Sigmoid colon (tissue), 6 donors: ENCODE measurements at regions not wholly inside any gene's neighbourhood (a gene's known extent, or its start where the extent isn't known, plus 50 kb on each side); places are given as distances from the start of the nearest gene placed in this dataset.

ENCODE experiments used
- DNase-seq: peaks from one replicate; pipeline ENCODE4 v3.0.0-alpha.2; 2019
- H3K27ac ChIP-seq, 4 donors: fragments of 200-600 bp; sonication (generic); one replicate each; pipeline ENCODE4 v1.5.1; 2016 to 2019; ENCODE audit warnings: mild to moderate bottlenecking in 1 of 4
- H3K27me3 ChIP-seq, 3 donors: fragments of 200-600 bp; sonication (generic); one replicate each; pipeline ENCODE4 v1.5.1; 2019; ENCODE audit warnings: mild to moderate bottlenecking in 1 of 3
- H3K36me3 ChIP-seq, 4 donors: fragments of 200-600 bp; sonication (generic); one replicate each; pipeline ENCODE4 v1.5.1; 2016 to 2019
- H3K4me1 ChIP-seq, 4 donors: fragments of 200-600 bp; sonication (generic); one replicate each; pipeline ENCODE4 v1.5.1; 2017 to 2019
- H3K4me3 ChIP-seq, 4 donors: fragments of 200-600 bp; sonication (generic); one replicate each; pipeline ENCODE4 v1.5.1; 2017 to 2019; ENCODE audit warnings: mild to moderate bottlenecking in 2 of 4, moderate library complexity in 1 of 4
- H3K9me3 ChIP-seq, 4 donors: fragments of 200-600 bp in 3 of 4; sonication (generic) in 3 of 4; one replicate each; pipeline versions ENCODE4 v1.5.1 to v1.6.1; 2013 to 2019
- EP300 ChIP-seq, 4 donors: sonication (generic); formaldehyde crosslinking; IDR thresholded peaks; one replicate each; pipeline ENCODE4 v1.6.1; 2017; ENCODE audit warnings: antibody characterized with exemption in 4 of 4
- POLR2A ChIP-seq, 2 donors: fragments of 450-650 bp; IDR thresholded peaks; one replicate each; pipeline ENCODE4 v1.6.1; 2016; ENCODE audit warnings: antibody characterized with exemption in 2 of 2, mild to moderate bottlenecking in 2 of 2, moderate library complexity in 2 of 2
- POLR2AphosphoS5 ChIP-seq, 4 donors: sonication (generic); formaldehyde crosslinking; IDR thresholded peaks; one replicate each; pipeline ENCODE4 v1.6.1; 2017; ENCODE audit warnings: antibody characterized with exemption in 4 of 4
- WGBS, 2 donors: extraction: QIAGEN DNeasy Blood & Tissue Kit; methylation state at CpG; one replicate each; pipeline ENCODE4 v1.1.7; 2013; 5-methylcytosine and 5-hydroxymethylcytosine counted together
- intact Hi-C: fragments of 100-400 bp; cut with DNase I; formaldehyde crosslinking; loops from one replicate; pipeline ENCODE4 v1.15.1; 2023
- TF ChIP-seq, protein P1 (sequence below), 4 experiments: fragments of 450-650 bp in 3 of 4; fragments of 200-600 bp in 1 of 4; IDR thresholded peaks; one replicate each; pipeline ENCODE4 v1.5.1; 2016 to 2019; ENCODE audit warnings: antibody characterized with exemption in 4 of 4, mild to moderate bottlenecking in 3 of 4, moderate library complexity in 2 of 4
- donor health status: healthy with polysubstance abuse.
- donor health status: healthy.

- Histone ChIP-seq H3K27ac (no peak overlapping the region), H3K4me1 (peaks cover 0 to 21% (median 12%) of the 10 kb centered on the region in 4 donors), H3K9me3 (no peaks in the 10 kb centered on the region), H3K27me3 (no peaks in the 10 kb centered on the region), H3K4me3 (no peak overlapping the region), H3K36me3 (no peaks in the 10 kb centered on the region)
- WGBS, 2 donors = 91 to 94% methylated on average over 1 of the region's 1 CpG
- intact Hi-C loops = no loop called here
- TF ChIP-seq, protein P1, sequence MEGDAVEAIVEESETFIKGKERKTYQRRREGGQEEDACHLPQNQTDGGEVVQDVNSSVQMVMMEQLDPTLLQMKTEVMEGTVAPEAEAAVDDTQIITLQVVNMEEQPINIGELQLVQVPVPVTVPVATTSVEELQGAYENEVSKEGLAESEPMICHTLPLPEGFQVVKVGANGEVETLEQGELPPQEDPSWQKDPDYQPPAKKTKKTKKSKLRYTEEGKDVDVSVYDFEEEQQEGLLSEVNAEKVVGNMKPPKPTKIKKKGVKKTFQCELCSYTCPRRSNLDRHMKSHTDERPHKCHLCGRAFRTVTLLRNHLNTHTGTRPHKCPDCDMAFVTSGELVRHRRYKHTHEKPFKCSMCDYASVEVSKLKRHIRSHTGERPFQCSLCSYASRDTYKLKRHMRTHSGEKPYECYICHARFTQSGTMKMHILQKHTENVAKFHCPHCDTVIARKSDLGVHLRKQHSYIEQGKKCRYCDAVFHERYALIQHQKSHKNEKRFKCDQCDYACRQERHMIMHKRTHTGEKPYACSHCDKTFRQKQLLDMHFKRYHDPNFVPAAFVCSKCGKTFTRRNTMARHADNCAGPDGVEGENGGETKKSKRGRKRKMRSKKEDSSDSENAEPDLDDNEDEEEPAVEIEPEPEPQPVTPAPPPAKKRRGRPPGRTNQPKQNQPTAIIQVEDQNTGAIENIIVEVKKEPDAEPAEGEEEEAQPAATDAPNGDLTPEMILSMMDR (IDR thresholded peaks at IDR 0.05) = no peak
- no peak for TF ChIP-seq POLR2A (IDR thresholded peaks at IDR 0.05)
- no peak for TF ChIP-seq EP300 (IDR thresholded peaks at IDR 0.05)
- no peak for TF ChIP-seq POLR2AphosphoS5 (IDR thresholded peaks at IDR 0.05)
- DNase-seq = no peak
These were observed 240.0 kb upstream of the PPP1R3A start for GRCh38 chr7:114158854-114159253.

- 72 to 86% methylated on average over 3 of the region's 3 CpGs for whole genome bisulfite sequencing, 2 donors
- no peak overlapping the region for H3K27ac ChIP-seq
- H3K9me3 ChIP-seq = no peaks in the 10 kb centered on the region
- no peaks in the 10 kb centered on the region for H3K36me3 ChIP-seq
- DNase-seq = no peak
- no peak for TF ChIP-seq POLR2AphosphoS5 (IDR thresholded peaks at IDR 0.05)
- no peak for TF ChIP-seq EP300 (IDR thresholded peaks at IDR 0.05)
- no peak for TF ChIP-seq POLR2A (IDR thresholded peaks at IDR 0.05)
- TF ChIP-seq, protein P1 (IDR thresholded peaks at IDR 0.05) = no peak
- no peak overlapping the region for H3K4me3 ChIP-seq
- no peaks in the 10 kb centered on the region for H3K27me3 ChIP-seq
- intact Hi-C loops = no loop called here
- peaks cover 0 to 27% (median 13%) of the 10 kb centered on the region in 4 donors for H3K4me1 ChIP-seq
These were observed 239.5 kb upstream of the PPP1R3A start for GRCh38 chr7:114158275-114158674.

DNA sequence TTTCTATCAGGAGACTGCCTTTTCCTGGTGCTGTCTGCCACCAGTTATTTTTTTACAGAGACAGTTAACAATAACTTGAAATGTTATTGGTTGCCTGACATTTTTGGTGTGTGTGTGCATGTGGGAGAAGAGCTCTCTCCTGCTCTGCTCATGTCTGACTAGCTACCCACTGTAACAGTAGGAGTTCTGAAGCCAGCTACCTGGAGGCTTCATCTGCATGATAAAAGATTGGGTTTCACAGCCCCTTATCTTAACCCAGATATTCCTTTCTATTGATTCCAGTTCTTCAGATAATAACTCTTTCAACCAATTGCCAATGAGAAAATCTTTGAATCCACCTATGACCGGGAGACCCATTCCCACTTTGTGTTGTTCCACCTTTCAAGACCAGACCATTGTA is 237.4 kb upstream of the PPP1R3A start:
- H3K4me1 ChIP-seq = peaks cover 0 to 47% (median 13%) of the 10 kb centered on the region in 4 donors
- H3K9me3 ChIP-seq = no peaks in the 10 kb centered on the region
- intact Hi-C loops = no loop called here
- DNase-seq = no peak
- H3K27ac ChIP-seq = no peak overlapping the region
- 6 to 63% methylated on average over 1 of the region's 1 CpG for WGBS, 2 donors
- TF ChIP-seq POLR2A (IDR thresholded peaks at IDR 0.05) = no peak
- no peak for TF ChIP-seq POLR2AphosphoS5 (IDR thresholded peaks at IDR 0.05)
- no peak for TF ChIP-seq EP300 (IDR thresholded peaks at IDR 0.05)
- TF ChIP-seq, protein P1 (IDR thresholded peaks at IDR 0.05) = no peak
- no peaks in the 10 kb centered on the region for H3K27me3 ChIP-seq
- no peak overlapping the region for H3K4me3 ChIP-seq
- H3K36me3 ChIP-seq = no peaks in the 10 kb centered on the region

DNA sequence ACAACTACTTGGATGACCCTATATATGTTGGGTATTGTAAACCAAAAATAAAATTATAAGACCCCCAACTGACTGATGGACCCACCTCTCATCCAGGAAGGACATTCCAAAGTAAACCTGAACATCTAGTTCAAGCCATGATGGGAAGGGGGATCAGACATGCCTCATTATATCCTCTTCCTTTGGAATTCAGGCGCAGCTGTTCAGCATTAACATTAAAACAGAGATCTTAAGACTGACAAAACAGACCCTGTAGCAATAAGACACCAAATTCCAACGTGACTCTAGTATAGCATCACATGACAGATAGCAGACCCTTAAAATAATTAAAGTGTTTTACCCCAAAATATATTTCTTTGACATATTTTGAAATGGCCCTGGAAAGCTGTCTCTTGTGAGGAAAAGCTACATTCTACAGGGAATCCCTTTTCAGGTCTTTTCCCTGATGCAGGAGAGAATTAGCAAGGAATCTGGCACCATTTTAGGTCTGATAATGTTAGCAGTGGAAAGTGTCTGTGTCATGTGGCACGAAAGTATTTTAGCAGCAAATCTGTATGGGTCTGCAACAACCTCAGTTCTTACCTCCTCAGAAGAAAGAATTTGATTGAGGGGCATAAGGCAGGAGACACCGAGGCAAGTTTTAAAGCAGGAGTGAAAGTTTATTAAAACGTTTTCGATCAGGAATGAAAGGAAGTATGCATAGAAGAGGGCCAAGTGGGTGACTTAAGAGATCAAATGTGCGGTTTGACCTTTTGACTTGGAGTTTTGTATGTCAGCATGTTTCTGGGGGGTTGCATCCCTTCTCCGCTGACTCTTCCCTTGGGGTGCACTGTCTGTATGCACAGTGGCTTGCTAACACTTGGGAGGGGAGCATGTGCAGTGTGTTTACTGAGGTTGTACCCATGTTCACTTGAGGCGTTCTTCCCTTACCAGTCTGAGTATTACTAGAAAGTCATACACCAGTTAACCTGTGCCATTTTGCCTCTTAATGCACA is 236.6 kb upstream of the PPP1R3A start:
- no peak for DNase-seq
- Histone ChIP-seq H3K4me3 (no peak overlapping the region), H3K27me3 (no peaks in the 10 kb centered on the region), H3K27ac (no peak overlapping the region), H3K36me3 (no peaks in the 10 kb centered on the region), H3K9me3 (no peaks in the 10 kb centered on the region), H3K4me1 (peaks cover 0 to 55% (median 17%) of the 10 kb centered on the region in 4 donors)
- WGBS, 2 donors = 81 to 87% methylated on average over 9 of the region's 9 CpGs
- intact Hi-C loops = no loop called here
- no peak for TF ChIP-seq EP300 (IDR thresholded peaks at IDR 0.05)
- TF ChIP-seq, protein P1 (IDR thresholded peaks at IDR 0.05) = no peak
- TF ChIP-seq POLR2AphosphoS5 (IDR thresholded peaks at IDR 0.05) = no peak
- no peak for TF ChIP-seq POLR2A (IDR thresholded peaks at IDR 0.05)
